SJCRH30 (cell line): ENCODE measurements at regions not wholly inside any gene's neighbourhood (a gene's known extent, or its start where the extent isn't known, plus 50 kb on each side); places are given as distances from the start of the nearest gene placed in this dataset.
A peak's percentile ranks its signal among the peaks of the same experiment; 100 is the strongest.

ENCODE experiments used
- DNase-seq, 2 experiments: peaks; one replicate each; pipeline ENCODE4 v3.0.0-alpha.2; 2015 to 2020
- H3K27ac ChIP-seq: fragments of 250-450 bp; sonication (Bioruptor Pico); 2 replicates; pipeline ENCODE4 v1.5.1; 2020; ENCODE audit warnings: mild to moderate bottlenecking, moderate library complexity
- H3K27me3 ChIP-seq: fragments of 250-450 bp; sonication (Bioruptor Pico); 2 replicates; pipeline ENCODE4 v1.5.1; 2020; ENCODE audit warnings: mild to moderate bottlenecking, moderate library complexity
- H3K36me3 ChIP-seq: fragments of 250-450 bp; sonication (Bioruptor Pico); 2 replicates; pipeline ENCODE4 v1.5.1; 2020; ENCODE audit warnings: mild to moderate bottlenecking, moderate library complexity
- H3K4me1 ChIP-seq: fragments of 250-450 bp; sonication (Bioruptor Pico); 2 replicates; pipeline ENCODE4 v1.5.1; 2020; ENCODE audit warnings: mild to moderate bottlenecking, moderate library complexity
- H3K4me3 ChIP-seq: fragments of 250-450 bp; sonication (Bioruptor Pico); 2 replicates; pipeline ENCODE4 v1.5.1; 2020; ENCODE audit warnings: mild to moderate bottlenecking, moderate library complexity
- H3K9me3 ChIP-seq: fragments of 250-450 bp; sonication (Bioruptor Pico); replicated peaks from 2 replicates; pipeline ENCODE4 v1.5.1; 2020; ENCODE audit warnings: mild to moderate bottlenecking, moderate library complexity

DNA sequence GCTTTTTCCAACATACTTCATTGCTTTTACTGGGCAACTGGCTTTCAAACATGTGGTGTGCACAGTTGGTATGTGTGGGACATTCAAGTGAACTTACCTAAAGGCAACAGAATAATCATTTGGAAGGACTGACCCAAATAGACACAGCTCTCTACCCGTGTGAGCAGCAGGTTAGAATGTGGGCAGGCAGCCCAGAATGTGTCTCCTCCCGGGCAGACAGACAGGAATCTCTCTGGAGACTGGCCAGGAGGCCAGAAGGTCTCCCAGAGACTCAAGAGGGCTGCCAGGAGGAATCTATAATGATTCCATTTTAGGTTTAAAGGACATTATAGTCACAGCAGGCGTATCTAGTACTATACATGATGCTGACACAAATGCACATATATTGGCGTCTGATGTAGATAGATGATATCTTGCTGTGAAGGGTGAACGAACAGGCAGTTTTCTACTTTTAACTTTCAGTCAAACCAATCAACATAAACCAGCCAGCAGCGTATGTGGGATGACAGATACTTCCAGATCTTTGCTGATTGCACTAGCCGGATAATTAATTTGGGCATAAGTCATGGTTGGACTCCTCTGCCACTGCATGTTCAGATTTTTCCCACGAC lies 297.4 kb upstream of the ZNF608 start:
- DNase-seq = peak; percentile 45 to 51
- Histone ChIP-seq H3K27ac (peak overlapping the region; percentile 24), H3K36me3 (no peaks in the 10 kb centered on the region), H3K4me1 (peaks cover 27% of the 10 kb centered on the region), H3K4me3 (no peak overlapping the region), H3K27me3 (no peaks in the 10 kb centered on the region), H3K9me3 (no peaks in the 10 kb centered on the region)

DNA sequence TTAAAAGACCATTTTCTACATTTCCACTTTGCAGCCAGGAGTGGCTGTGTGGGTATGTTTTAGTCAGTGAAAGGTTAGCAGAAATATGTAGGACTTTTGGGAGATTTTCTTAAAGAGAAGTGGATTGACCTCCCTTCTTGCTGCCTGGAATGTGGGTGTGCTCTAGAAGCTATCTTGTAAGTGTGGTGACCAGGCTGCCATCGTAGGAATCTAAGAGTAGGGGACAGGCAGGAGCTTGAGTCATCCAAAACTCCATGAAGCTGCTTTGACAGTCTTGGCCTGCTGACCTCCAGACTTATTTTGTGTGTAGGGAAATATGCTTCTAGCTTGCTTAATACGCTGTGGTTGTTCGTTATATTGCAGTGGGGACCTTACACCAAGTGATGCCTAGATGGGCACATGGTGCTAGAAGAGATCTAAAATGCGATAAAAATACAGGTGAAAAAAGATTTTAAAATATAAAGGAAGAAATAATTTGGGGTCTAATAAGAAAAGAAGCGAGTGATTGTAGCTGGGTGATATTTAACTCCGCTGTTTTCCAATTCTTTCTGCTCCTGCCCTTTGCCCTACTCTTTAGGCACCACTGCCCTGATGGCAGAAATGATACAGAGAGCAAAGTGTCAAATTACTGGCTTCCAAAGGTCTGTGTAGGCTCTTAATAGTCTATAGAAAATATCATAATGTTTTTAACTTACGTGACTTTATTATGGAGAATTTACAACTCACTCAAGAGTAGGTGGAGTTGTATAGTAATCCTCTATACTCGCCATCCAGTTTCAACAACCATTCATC lies 298.2 kb upstream of the ZNF608 start:
- no peak for DNase-seq
- no peaks in the 10 kb centered on the region for H3K9me3 ChIP-seq
- no peaks in the 10 kb centered on the region for H3K36me3 ChIP-seq
- no peak overlapping the region for H3K4me3 ChIP-seq
- H3K4me1 ChIP-seq = peaks cover 27% of the 10 kb centered on the region
- H3K27ac ChIP-seq = peak overlapping the region; percentile 24; the same call in 1 of the 2 replicates
- no peaks in the 10 kb centered on the region for H3K27me3 ChIP-seq

DNA sequence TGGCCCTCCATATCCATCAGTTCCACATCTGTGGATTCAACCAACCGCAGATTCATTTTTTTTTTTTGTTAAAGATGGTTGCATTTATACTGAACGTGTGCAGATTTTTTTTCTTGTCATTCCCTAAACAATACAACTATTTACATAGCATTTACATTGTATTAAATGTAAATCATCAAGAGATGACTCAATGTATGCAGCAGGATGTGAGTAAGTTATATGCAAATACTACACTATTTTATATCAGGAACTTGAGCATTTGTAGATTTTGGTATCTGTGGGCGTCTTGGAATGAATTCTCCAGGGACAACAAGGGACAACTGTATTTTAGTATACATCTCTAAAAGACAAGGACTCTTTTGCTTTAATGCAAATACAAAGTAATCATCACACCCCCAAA lies 299.2 kb upstream of the ZNF608 start:
- Histone ChIP-seq H3K36me3 (no peaks in the 10 kb centered on the region), H3K27ac (no peak overlapping the region), H3K4me1 (peaks cover 27% of the 10 kb centered on the region), H3K9me3 (no peaks in the 10 kb centered on the region), H3K27me3 (no peaks in the 10 kb centered on the region), H3K4me3 (no peak overlapping the region)
- no peak for DNase-seq

DNA sequence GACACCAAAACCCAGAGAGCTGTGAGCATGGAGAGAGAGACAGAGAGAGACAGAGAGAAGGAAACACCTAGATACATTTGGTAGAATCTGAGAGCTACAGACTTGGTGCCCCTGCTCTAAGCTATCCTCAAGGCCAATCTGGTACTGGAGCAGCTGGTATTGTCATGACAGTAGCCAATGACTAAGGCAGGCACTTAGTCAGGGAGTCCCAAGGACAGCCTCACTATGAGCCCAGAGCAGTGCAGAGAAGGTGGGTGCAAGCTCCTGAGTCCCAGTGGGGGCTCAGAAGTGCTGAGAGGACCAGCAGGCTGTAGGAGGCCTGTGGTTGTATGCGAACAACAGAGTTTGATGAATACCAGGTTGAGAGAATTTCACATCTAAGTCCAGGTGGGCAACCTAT lies 300.4 kb upstream of the ZNF608 start:
- H3K4me1 ChIP-seq = peaks cover 27% of the 10 kb centered on the region
- H3K4me3 ChIP-seq = no peak overlapping the region
- no peak for DNase-seq
- no peaks in the 10 kb centered on the region for H3K27me3 ChIP-seq
- H3K27ac ChIP-seq = no peak overlapping the region
- no peaks in the 10 kb centered on the region for H3K36me3 ChIP-seq
- no peaks in the 10 kb centered on the region for H3K9me3 ChIP-seq

DNA sequence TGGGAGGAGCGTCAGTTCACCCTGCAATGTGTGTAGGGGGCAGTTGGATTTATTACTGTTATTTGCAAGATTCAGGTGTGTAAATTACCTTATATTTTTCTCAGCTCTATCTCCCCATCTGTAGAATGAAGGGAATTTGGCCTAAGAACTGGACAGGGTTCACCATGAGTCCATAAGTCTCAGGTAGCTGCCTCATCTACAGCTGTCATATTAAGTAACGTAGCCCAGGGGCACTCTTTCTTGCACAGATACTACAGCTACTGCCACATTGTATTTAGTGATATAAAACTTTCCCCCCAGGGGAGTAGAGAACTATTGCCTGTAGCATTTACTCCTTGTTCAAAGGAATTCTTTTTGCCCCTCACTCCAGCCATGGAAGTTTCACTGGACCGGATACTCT lies 301.4 kb upstream of the ZNF608 start:
- Histone ChIP-seq H3K27me3 (no peaks in the 10 kb centered on the region), H3K4me1 (peaks cover 17% of the 10 kb centered on the region), H3K4me3 (no peak overlapping the region), H3K36me3 (no peaks in the 10 kb centered on the region), H3K9me3 (no peaks in the 10 kb centered on the region), H3K27ac (no peak overlapping the region)
- DNase-seq = peak in 1 of 2 experiments; percentile 22

DNA sequence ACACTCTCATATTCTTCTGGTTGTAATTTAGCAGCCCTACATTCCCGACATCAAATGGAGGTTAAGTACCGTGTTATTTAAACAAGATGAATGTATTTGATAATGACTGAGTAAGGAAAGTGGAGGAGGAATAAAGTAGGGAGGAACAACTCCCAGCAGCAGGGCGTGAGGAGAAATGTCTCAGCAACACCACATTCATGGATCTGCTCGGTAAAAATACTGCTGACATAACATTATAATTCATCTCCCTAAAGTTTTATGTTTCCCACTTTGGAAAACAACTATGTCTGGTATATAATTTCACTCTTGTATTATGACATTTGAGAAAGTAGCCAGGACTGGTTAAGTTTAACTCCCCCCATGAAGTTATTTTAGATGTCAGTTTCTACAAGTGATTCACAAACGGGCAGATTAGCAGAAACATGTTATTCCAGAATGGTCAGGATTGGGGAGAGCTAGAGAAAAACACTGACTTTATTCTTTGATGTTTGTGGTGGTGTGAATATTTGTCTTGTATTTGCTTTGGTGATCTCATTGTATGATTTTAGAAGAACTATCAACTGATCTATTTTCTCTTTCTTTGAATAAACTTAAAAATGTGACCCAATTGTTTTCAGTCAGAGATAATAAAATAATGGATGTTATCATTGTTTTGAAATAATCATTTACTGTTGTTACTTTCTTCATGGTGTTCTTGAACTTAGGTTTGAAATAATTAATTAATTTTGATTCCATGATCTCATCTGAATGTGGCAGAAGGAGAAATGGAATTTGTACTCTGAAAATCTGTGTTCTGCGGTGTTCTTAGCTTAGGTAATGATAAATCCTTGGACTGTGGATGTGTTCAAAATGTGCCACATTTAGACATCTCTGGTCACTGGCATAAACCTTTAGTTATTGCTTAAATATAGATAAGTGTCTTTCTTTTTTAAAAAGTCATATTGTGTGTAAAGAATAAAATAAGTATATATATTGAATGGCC lies 303.6 kb upstream of the ZNF608 start:
- H3K27me3 ChIP-seq = no peaks in the 10 kb centered on the region
- no peaks in the 10 kb centered on the region for H3K36me3 ChIP-seq
- no peak for DNase-seq
- no peaks in the 10 kb centered on the region; the same call in 1 of the 2 replicates for H3K9me3 ChIP-seq
- H3K4me3 ChIP-seq = no peak overlapping the region
- no peak overlapping the region for H3K27ac ChIP-seq
- H3K4me1 ChIP-seq = no peaks in the 10 kb centered on the region; the same call in 1 of the 2 replicates

DNA sequence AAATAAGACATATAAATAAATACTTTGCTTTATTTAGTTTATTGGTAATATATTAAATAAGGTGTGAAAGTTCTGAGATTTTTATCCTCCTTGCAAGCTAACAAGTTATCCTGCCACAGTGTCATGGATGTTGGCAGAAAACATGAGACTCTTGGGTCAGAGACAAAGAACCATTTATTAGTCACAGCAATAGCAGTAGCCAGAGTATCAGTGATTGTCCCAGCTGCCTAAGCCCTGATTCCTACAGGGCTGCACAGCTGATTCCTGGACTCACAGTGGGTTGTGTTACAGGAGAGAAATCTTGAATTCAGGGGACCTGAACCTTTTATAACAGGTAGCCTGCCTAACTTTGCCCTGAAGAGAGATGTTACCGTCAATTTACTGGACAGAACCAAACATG lies 304.5 kb upstream of the ZNF608 start:
- peak in 1 of 2 experiments; percentile 26 for DNase-seq
- Histone ChIP-seq H3K9me3 (no peaks in the 10 kb centered on the region; the same call in 1 of the 2 replicates), H3K36me3 (no peaks in the 10 kb centered on the region), H3K4me1 (no peaks in the 10 kb centered on the region), H3K27ac (no peak overlapping the region), H3K4me3 (no peak overlapping the region), H3K27me3 (no peaks in the 10 kb centered on the region)

DNA sequence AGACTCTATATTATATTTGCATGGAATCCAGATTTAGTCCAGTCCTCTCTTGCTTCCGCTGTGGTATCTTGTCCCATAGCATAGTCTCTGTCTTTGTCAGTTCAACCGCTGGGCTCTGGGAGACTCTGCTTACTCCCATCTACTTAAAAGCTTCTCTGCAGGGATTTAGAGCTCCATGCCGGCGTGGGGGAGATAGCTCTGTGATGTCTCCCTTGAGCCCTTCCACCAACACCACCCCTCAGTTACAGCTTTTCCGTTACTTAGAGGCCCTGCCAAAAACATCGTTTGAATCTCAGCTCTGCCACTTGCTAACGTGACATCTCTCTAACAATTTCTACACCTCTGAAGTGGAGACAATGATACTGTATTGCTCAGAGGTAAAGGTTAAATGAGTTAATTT lies 306.1 kb upstream of the ZNF608 start:
- no peak for DNase-seq
- H3K4me1 ChIP-seq = no peaks in the 10 kb centered on the region
- H3K4me3 ChIP-seq = no peak overlapping the region

DNA sequence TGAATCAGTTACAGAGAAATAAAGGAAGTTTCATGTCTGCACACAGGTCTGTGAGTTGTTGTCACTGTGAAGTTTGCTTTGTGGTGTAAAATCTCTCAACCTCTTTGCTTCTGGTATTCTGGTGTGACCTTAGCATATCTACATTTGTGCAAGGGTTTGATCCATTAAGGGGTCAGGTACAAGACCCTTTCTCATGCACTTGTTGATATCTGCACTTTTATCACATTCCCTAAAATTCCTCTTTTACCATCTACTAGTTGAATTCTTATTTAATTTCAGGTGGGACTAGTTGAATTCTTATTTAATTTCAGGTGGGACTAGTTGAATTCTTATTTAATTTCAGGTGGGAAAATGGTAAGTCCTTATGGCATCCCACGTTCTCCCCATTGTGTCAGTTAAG lies 306.7 kb upstream of the ZNF608 start:
- no peak overlapping the region for H3K4me3 ChIP-seq
- H3K36me3 ChIP-seq = no peaks in the 10 kb centered on the region
- H3K27ac ChIP-seq = no peak overlapping the region
- H3K27me3 ChIP-seq = no peaks in the 10 kb centered on the region
- no peaks in the 10 kb centered on the region; the same call in 1 of the 2 replicates for H3K9me3 ChIP-seq
- no peak for DNase-seq
- H3K4me1 ChIP-seq = peaks cover under 1% of the 10 kb centered on the region

More for the DNA sequence above, 306.1 kb upstream of the ZNF608 start:
- no peaks in the 10 kb centered on the region for H3K36me3 ChIP-seq
- H3K27ac ChIP-seq = no peak overlapping the region
- no peaks in the 10 kb centered on the region; the same call in 1 of the 2 replicates for H3K9me3 ChIP-seq
- no peaks in the 10 kb centered on the region for H3K27me3 ChIP-seq

DNA sequence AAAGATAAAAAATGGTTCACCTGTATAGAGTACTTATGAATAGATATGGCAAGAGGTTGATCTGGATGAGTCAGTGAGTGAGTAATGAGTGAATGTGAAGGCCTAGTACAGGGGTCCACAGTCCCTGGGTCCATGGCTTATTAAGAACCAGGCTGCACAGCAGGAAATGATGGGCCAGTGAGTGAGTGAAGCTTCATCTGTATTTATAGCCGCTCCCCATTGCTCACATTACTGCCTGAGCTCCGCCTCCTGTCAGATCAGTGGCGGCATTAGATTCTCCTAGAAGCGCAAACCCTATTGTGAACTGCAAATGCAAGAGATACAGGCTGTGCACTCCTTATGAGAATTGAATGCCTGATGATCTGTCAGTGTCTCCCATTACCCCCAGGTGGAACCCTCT lies 307.7 kb upstream of the ZNF608 start:
- H3K36me3 ChIP-seq = no peaks in the 10 kb centered on the region
- H3K9me3 ChIP-seq = no peaks in the 10 kb centered on the region; the same call in 1 of the 2 replicates
- no peak overlapping the region for H3K27ac ChIP-seq
- no peak overlapping the region for H3K4me3 ChIP-seq
- H3K27me3 ChIP-seq = no peaks in the 10 kb centered on the region
- H3K4me1 ChIP-seq = peaks cover 10% of the 10 kb centered on the region
- DNase-seq = no peak

DNA sequence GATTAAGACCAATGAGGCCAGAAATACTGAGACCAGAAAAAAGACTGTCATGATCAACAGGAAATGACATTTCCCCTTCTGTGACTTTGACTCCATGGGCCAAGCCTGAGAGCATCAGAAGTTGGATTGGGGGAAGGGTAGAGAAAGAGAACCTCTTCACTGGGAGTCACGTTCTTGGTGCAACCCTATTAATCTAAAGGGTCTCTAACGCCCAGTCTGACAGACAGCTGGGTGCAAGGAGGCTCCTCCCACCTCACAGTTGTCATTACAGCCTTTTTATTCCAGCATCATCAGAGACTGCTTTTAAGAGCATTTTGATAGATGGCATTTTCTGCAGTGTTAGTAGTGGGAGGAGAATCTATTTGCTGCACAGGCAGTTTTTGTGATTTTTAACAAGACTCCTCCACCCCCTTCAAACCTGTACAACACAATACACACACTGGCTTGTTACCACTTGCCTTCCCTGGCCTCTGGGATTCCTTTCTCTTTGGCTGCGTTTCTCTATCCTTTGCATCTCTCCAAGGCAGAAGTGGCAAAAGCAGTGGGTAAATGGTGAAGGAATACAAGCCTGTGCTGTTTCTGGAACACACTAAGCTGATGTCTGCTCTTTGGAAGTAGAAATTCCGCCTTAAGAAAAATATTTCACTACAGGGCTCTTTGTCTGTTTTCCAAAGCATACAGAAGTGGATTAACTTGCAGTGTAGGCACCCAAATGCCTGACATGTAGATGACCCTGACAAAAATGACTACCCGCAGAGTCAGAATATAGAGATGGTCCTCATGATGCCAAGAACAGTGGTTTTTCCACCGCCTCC lies 310.4 kb upstream of the ZNF608 start:
- no peaks in the 10 kb centered on the region for H3K36me3 ChIP-seq
- no peak overlapping the region for H3K27ac ChIP-seq

DNA sequence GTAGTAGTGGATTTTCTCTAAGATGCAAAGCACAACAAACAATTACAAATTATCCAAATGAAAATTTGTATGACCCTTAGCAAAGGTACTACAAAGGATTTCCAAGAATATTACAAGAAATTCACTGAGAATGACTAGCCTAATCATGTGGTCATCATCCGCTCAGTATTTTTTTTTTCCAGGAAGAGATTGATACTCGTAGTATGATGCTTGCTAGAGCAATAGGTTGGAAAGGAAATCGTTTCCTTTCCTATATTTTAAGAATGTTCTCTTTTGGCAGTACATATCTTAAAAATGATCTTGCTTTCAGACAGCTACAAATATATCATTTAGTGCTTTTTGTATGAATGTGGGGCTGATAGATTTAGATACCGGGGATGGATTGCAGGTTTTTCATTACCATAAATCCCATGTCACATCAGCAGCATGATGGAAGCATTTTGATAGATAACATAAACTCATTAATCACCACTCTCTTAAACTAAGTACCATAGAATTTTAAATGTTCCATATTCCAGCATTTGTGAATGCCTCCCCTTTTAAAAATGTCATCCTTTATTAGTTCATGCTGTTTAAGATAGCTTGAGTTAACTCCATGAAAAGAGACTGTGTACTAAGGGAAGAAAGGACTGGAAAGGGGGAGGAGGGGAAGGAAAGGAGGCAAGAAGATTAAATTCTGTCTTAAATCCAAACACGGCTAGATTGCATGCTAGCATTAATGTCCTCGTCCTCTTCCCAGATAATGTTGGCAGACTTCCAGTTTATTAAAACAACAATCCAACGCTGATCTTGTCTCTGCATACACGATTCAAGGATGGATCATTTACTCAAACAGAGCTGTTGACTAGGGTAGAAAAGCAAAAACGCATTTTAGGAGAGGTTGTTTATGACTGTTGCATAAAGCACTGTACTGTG lies 311.7 kb upstream of the ZNF608 start:
- no peaks in the 10 kb centered on the region; the same call in 1 of the 2 replicates for H3K9me3 ChIP-seq
- no peaks in the 10 kb centered on the region for H3K36me3 ChIP-seq
- no peaks in the 10 kb centered on the region for H3K27me3 ChIP-seq
- peak in 1 of 2 experiments; percentile 42 for DNase-seq
- H3K4me1 ChIP-seq = peaks cover 20% of the 10 kb centered on the region
- H3K27ac ChIP-seq = no peak overlapping the region
- H3K4me3 ChIP-seq = no peak overlapping the region

More for the DNA sequence above, 310.4 kb upstream of the ZNF608 start:
- no peak for DNase-seq
- Histone ChIP-seq H3K9me3 (no peaks in the 10 kb centered on the region; the same call in 1 of the 2 replicates), H3K27me3 (no peaks in the 10 kb centered on the region), H3K4me1 (peaks cover 20% of the 10 kb centered on the region), H3K4me3 (no peak overlapping the region)
